Astrocyte (in vitro differentiated cells and primary cell): ENCODE measurements at regions not wholly inside any gene's neighbourhood (a gene's known extent, or its start where the extent isn't known, plus 50 kb on each side); places are given as distances from the start of the nearest gene placed in this dataset.

ENCODE experiments used
- DNase-seq: peaks from one replicate; pipeline ENCODE4 v3.0.0-alpha.2; 2010; ENCODE audit warnings: low read depth
- FAIRE-seq: peaks from 2 replicates; lab custom pipeline; 2011; peaks lifted over from hg19 to GRCh38; lab: Jason Lieb, UNC
- H2AFZ ChIP-seq: 2 replicates; pipeline ENCODE4 v1.6.0; 2012; ENCODE audit warnings: low read depth, low read length, inconsistent platforms
- H3K27ac ChIP-seq: 2 replicates; pipeline ENCODE4 v1.5.1; 2011; ENCODE audit warnings: low read depth, low read length, inconsistent platforms
- H3K27me3 ChIP-seq: 2 replicates; pipeline ENCODE4 v1.6.0; 2011; ENCODE audit warnings: low read length, inconsistent platforms; ENCODE audit not compliant: insufficient read depth
- H3K36me3 ChIP-seq: 2 replicates; pipeline ENCODE4 v1.5.1; 2011; ENCODE audit warnings: low read length, inconsistent platforms; ENCODE audit not compliant: insufficient read depth
- H3K4me1 ChIP-seq: 2 replicates; pipeline ENCODE4 v1.5.1; 2011; ENCODE audit warnings: low read length, inconsistent platforms; ENCODE audit not compliant: insufficient read depth
- H3K4me2 ChIP-seq: 2 replicates; pipeline ENCODE4 v1.6.0; 2012; ENCODE audit warnings: low read length, inconsistent platforms
- H3K4me3 ChIP-seq: 2 replicates; pipeline ENCODE4 v1.5.1; 2011; ENCODE audit warnings: low read depth, mild to moderate bottlenecking, low read length, inconsistent platforms; ENCODE audit not compliant: insufficient read depth
- H3K79me2 ChIP-seq: 2 replicates; pipeline ENCODE4 v1.6.0; 2012; ENCODE audit warnings: mild to moderate bottlenecking, low read length, inconsistent platforms; ENCODE audit not compliant: insufficient read depth
- H3K9ac ChIP-seq: 2 replicates; pipeline ENCODE4 v1.6.0; 2012; ENCODE audit warnings: mild to moderate bottlenecking, low read length, inconsistent platforms
- H3K9me3 ChIP-seq: 2 replicates; pipeline ENCODE4 v1.5.1; 2012; ENCODE audit warnings: low read depth, mild to moderate bottlenecking, low read length, inconsistent platforms; ENCODE audit not compliant: insufficient read depth
- H4K20me1 ChIP-seq: 2 replicates; pipeline ENCODE4 v1.6.0; 2012; ENCODE audit warnings: low read length, inconsistent platforms; ENCODE audit not compliant: insufficient read depth
- H3K27ac Mint-ChIP-seq: one replicate; pipeline ENCODE4 v1.8.0; 2021; ENCODE audit warnings: mild to moderate bottlenecking, mixed read lengths; ENCODE audit not compliant: unreplicated experiment
- H3K27me3 Mint-ChIP-seq: one replicate; pipeline ENCODE4 v1.8.0; 2021; ENCODE audit warnings: low read depth, mixed read lengths; ENCODE audit not compliant: unreplicated experiment
- H3K36me3 Mint-ChIP-seq: one replicate; pipeline ENCODE4 v1.8.0; 2021; ENCODE audit warnings: low read depth, mixed read lengths; ENCODE audit not compliant: unreplicated experiment
- H3K4me1 Mint-ChIP-seq: one replicate; pipeline ENCODE4 v1.8.0; 2021; ENCODE audit warnings: low read depth, mixed read lengths; ENCODE audit not compliant: unreplicated experiment
- H3K4me3 Mint-ChIP-seq: one replicate; pipeline ENCODE4 v1.8.0; 2021; ENCODE audit warnings: mild to moderate bottlenecking, moderate library complexity, mixed read lengths; ENCODE audit not compliant: unreplicated experiment
- H3K9me3 Mint-ChIP-seq: one replicate; pipeline ENCODE4 v1.8.0; 2021; ENCODE audit warnings: mild to moderate bottlenecking, mixed read lengths; ENCODE audit not compliant: unreplicated experiment
- CTCF ChIP-seq: IDR thresholded peaks from 2 replicates; pipeline ENCODE4 v1.5.1; 2011; ENCODE audit warnings: low read depth, mild to moderate bottlenecking, inconsistent platforms, low read length, moderate library complexity; ENCODE audit not compliant: insufficient read depth
- EZH2 ChIP-seq: IDR thresholded peaks from 2 replicates; pipeline ENCODE4 v1.6.1; 2012; ENCODE audit warnings: mild to moderate bottlenecking, low read length, inconsistent platforms; ENCODE audit not compliant: insufficient read depth

- TF ChIP-seq CTCF (no peak), EZH2 (no peak)
- H3K36me3 Mint-ChIP-seq: no peaks in the 10 kb centered on the region
- FAIRE-seq: no peak
Measured at GRCh38 chr10:108374991-108375390, 1210.5 kb upstream of the SORCS1 start.

GRCh38 chr10:108365541-108365940 lies 1201.0 kb upstream of the SORCS1 start:
- no peaks in the 10 kb centered on the region for H4K20me1 ChIP-seq
- no peak overlapping the region for H3K27ac ChIP-seq
- no peak overlapping the region for H3K4me3 Mint-ChIP-seq
- H3K27me3 Mint-ChIP-seq: no peaks in the 10 kb centered on the region
- H3K9me3 ChIP-seq: no peaks in the 10 kb centered on the region
- DNase-seq (no peak), FAIRE-seq (no peak)
- H3K4me3 ChIP-seq: no peak overlapping the region
- H3K4me1 ChIP-seq: no peaks in the 10 kb centered on the region
- H2AFZ ChIP-seq: no peak overlapping the region
- peaks cover 2% of the 10 kb centered on the region for H3K4me1 Mint-ChIP-seq
- H3K4me2 ChIP-seq: no peak overlapping the region
- H3K27me3 ChIP-seq: no peaks in the 10 kb centered on the region
- no peaks in the 10 kb centered on the region for H3K36me3 ChIP-seq
- no peak overlapping the region for H3K9ac ChIP-seq
- TF ChIP-seq CTCF (no peak), EZH2 (no peak)
- no peaks in the 10 kb centered on the region for H3K36me3 Mint-ChIP-seq
- no peak overlapping the region for H3K27ac Mint-ChIP-seq
- H3K79me2 ChIP-seq: no peaks in the 10 kb centered on the region
- no peaks in the 10 kb centered on the region for H3K9me3 Mint-ChIP-seq

More at GRCh38 chr10:108374991-108375390, 1210.5 kb upstream of the SORCS1 start:
- Histone ChIP-seq H3K27me3 (no peaks in the 10 kb centered on the region), H3K9me3 (no peaks in the 10 kb centered on the region), H3K4me2 (no peak overlapping the region), H3K27ac (no peak overlapping the region), H3K9ac (no peak overlapping the region), H4K20me1 (no peaks in the 10 kb centered on the region), H3K4me3 (no peak overlapping the region), H3K4me1 (no peaks in the 10 kb centered on the region), H2AFZ (no peak overlapping the region), H3K36me3 (no peaks in the 10 kb centered on the region), H3K79me2 (no peaks in the 10 kb centered on the region)
- Mint-ChIP-seq H3K27ac (no peak overlapping the region), H3K4me3 (no peak overlapping the region), H3K9me3 (peaks cover 6% of the 10 kb centered on the region), H3K27me3 (no peaks in the 10 kb centered on the region), H3K4me1 (no peaks in the 10 kb centered on the region)
- peak; percentile 43 for DNase-seq

- H3K4me1 ChIP-seq: peaks cover 5% of the 10 kb centered on the region
- H3K36me3 Mint-ChIP-seq: no peaks in the 10 kb centered on the region
- no peak overlapping the region for H2AFZ ChIP-seq
- no peaks in the 10 kb centered on the region for H3K9me3 Mint-ChIP-seq
- peaks cover 11% of the 10 kb centered on the region for H3K4me1 Mint-ChIP-seq
- no peak overlapping the region for H3K27ac Mint-ChIP-seq
- no peak overlapping the region for H3K4me2 ChIP-seq
- H3K27me3 Mint-ChIP-seq: no peaks in the 10 kb centered on the region
- no peaks in the 10 kb centered on the region for H3K36me3 ChIP-seq
- no peak overlapping the region for H3K27ac ChIP-seq
- FAIRE-seq (no peak), DNase-seq (no peak)
- no peak for TF ChIP-seq CTCF
- no peak for TF ChIP-seq EZH2
- no peaks in the 10 kb centered on the region for H3K79me2 ChIP-seq
- H3K27me3 ChIP-seq: no peaks in the 10 kb centered on the region
- no peak overlapping the region for H3K4me3 ChIP-seq
- H4K20me1 ChIP-seq: no peaks in the 10 kb centered on the region
- H3K4me3 Mint-ChIP-seq: no peak overlapping the region
- H3K9ac ChIP-seq: no peak overlapping the region
- no peaks in the 10 kb centered on the region for H3K9me3 ChIP-seq
Measured at GRCh38 chr10:108363576-108363975, 1199.1 kb upstream of the SORCS1 start.
